Muscle layer of duodenum (tissue), 2 donors: ENCODE measurements at regions not wholly inside any gene's neighbourhood (a gene's known extent, or its start where the extent isn't known, plus 50 kb on each side); places are given as distances from the start of the nearest gene placed in this dataset.

Source experiments
- H3K27ac ChIP-seq: one replicate; pipeline ENCODE4 v1.7.0; 2013; ENCODE audit warnings: mild to moderate bottlenecking, low read length
- H3K27me3 ChIP-seq: one replicate; pipeline ENCODE4 v1.7.0; 2013; ENCODE audit warnings: low read depth, mild to moderate bottlenecking, control low read depth, low read length
- H3K36me3 ChIP-seq, 2 donors: one replicate each; pipeline ENCODE4 v1.7.0; 2013; ENCODE audit warnings: low read length in 2 of 2, control low read depth in 1 of 2, mild to moderate bottlenecking in 1 of 2; ENCODE audit not compliant: insufficient read depth in 2 of 2, control insufficient read depth in 1 of 2
- H3K4me1 ChIP-seq, 2 donors: one replicate each; pipeline ENCODE4 v1.7.0; 2013; ENCODE audit warnings: low read length in 2 of 2, mild to moderate bottlenecking in 2 of 2, control low read depth in 1 of 2, moderate library complexity in 1 of 2; ENCODE audit not compliant: insufficient read depth in 2 of 2, control insufficient read depth in 1 of 2
- H3K4me3 ChIP-seq, 2 donors: one replicate each; pipeline ENCODE4 v1.7.0; 2013; ENCODE audit warnings: low read length in 2 of 2, low read depth in 1 of 2, mild to moderate bottlenecking in 1 of 2
- H3K9me3 ChIP-seq, 2 donors: one replicate each; pipeline ENCODE4 v1.7.0; 2013; ENCODE audit warnings: low read length in 2 of 2, control low read depth in 1 of 2, mild to moderate bottlenecking in 1 of 2; ENCODE audit not compliant: control insufficient read depth in 1 of 2
- donor health status: healthy.

- H3K4me3 ChIP-seq, result no peak overlapping the region
- H3K27me3 ChIP-seq, result no peaks in the 10 kb centered on the region
- H3K9me3 ChIP-seq, result no peaks in the 10 kb centered on the region
- no peaks in the 10 kb centered on the region for H3K36me3 ChIP-seq
- H3K4me1 ChIP-seq, result no peaks in the 10 kb centered on the region
- H3K27ac ChIP-seq, result no peak overlapping the region
Measured at GRCh38 chr21:38743772-38744529, 61.8 kb upstream of the ETS2 start.

- Histone ChIP-seq H3K4me3 (no peak overlapping the region), H3K4me1 (no peaks in the 10 kb centered on the region), H3K27ac (no peak overlapping the region), H3K36me3 (no peaks in the 10 kb centered on the region), H3K27me3 (no peaks in the 10 kb centered on the region), H3K9me3 (no peaks in the 10 kb centered on the region)
Measured at GRCh38 chr21:38744861-38745260, 60.9 kb upstream of the ETS2 start.

GRCh38 chr21:38747810-38748209 lies 57.9 kb upstream of the ETS2 start:
- H3K27ac ChIP-seq, result no peak overlapping the region
- H3K27me3 ChIP-seq, result no peaks in the 10 kb centered on the region
- H3K9me3 ChIP-seq, result no peaks in the 10 kb centered on the region
- no peak overlapping the region for H3K4me3 ChIP-seq
- H3K4me1 ChIP-seq, result peaks cover 0 to under 1% of the 10 kb centered on the region in 2 donors
- no peaks in the 10 kb centered on the region for H3K36me3 ChIP-seq

GRCh38 chr21:38751379-38752050 lies 54.2 kb upstream of the ETS2 start:
- Histone ChIP-seq H3K27ac (peak overlapping the region; percentile 36), H3K9me3 (no peaks in the 10 kb centered on the region), H3K4me3 (no peak overlapping the region), H3K27me3 (no peaks in the 10 kb centered on the region), H3K4me1 (peaks cover 7 to 13% of the 10 kb centered on the region in 2 donors), H3K36me3 (no peaks in the 10 kb centered on the region)

- no peaks in the 10 kb centered on the region for H3K36me3 ChIP-seq
- H3K27me3 ChIP-seq, result no peaks in the 10 kb centered on the region
- peaks cover 7 to 13% of the 10 kb centered on the region in 2 donors for H3K4me1 ChIP-seq
- H3K4me3 ChIP-seq, result no peak overlapping the region
- no peaks in the 10 kb centered on the region for H3K9me3 ChIP-seq
- H3K27ac ChIP-seq, result peak overlapping the region; percentile 36
Measured at GRCh38 chr21:38752051-38752505, 53.7 kb upstream of the ETS2 start.

- Histone ChIP-seq H3K27ac (no peak overlapping the region), H3K27me3 (no peaks in the 10 kb centered on the region)
Measured at GRCh38 chr21:38753114-38753513, 52.6 kb upstream of the ETS2 start.

GRCh38 chr21:38753557-38753971 lies 52.2 kb upstream of the ETS2 start:
- no peak overlapping the region for H3K27ac ChIP-seq
- no peaks in the 10 kb centered on the region for H3K36me3 ChIP-seq
- no peaks in the 10 kb centered on the region for H3K9me3 ChIP-seq
- peaks cover 7 to 13% of the 10 kb centered on the region in 2 donors for H3K4me1 ChIP-seq
- no peak overlapping the region for H3K4me3 ChIP-seq
- no peaks in the 10 kb centered on the region for H3K27me3 ChIP-seq

More at GRCh38 chr21:38753114-38753513, 52.6 kb upstream of the ETS2 start:
- H3K4me3 ChIP-seq, result no peak overlapping the region
- peaks cover 7 to 13% of the 10 kb centered on the region in 2 donors for H3K4me1 ChIP-seq
- no peaks in the 10 kb centered on the region for H3K36me3 ChIP-seq
- no peaks in the 10 kb centered on the region for H3K9me3 ChIP-seq
